ENCODE measurements at regions not wholly inside any gene's neighbourhood (a gene's known extent, or its start where the extent isn't known, plus 50 kb on each side); places are given as distances from the start of the nearest gene placed in this dataset.

- no peak for TF ChIP-seq SUZ12 (IDR thresholded peaks at IDR 0.05)
- no peak for TF ChIP-seq PKNOX1 (IDR thresholded peaks at IDR 0.05)
- CTCF ChIA-PET, result no interaction called here
- POLR2A ChIA-PET, result no interaction called here
- no peak for DNase-seq (ENCODE audit: extremely low spot score)
These were observed 71.5 kb upstream of the MTAP start for GRCh38 chr9:21730899-21731298.

- ChIA-PET POLR2A (no interaction called here), CTCF (no interaction called here)
These were observed 61.3 kb upstream of the MTAP start for GRCh38 chr9:21741151-21741550.

GRCh38 chr9:21744320-21744719 lies 58.1 kb upstream of the MTAP start:
- no peak for DNase-seq (ENCODE audit: extremely low spot score)
- ChIA-PET POLR2A (no interaction called here), CTCF (no interaction called here)
- TF ChIP-seq NFRKB (IDR thresholded peaks at IDR 0.05), result no peak
- no peak for TF ChIP-seq CTBP1 (IDR thresholded peaks at IDR 0.05; ENCODE audit: borderline replicate concordance)
- no peak for TF ChIP-seq ZNF384 (IDR thresholded peaks at IDR 0.05)
- TF ChIP-seq TARDBP (IDR thresholded peaks at IDR 0.05), result no peak
- TF ChIP-seq FOXM1 (IDR thresholded peaks at IDR 0.05; ENCODE audit: borderline replicate concordance), result no peak
- no peak for TF ChIP-seq HDGF (IDR thresholded peaks at IDR 0.05; ENCODE audit: borderline replicate concordance)
- TF ChIP-seq SUZ12 (IDR thresholded peaks at IDR 0.05), result no peak
- no peak for TF ChIP-seq PKNOX1 (IDR thresholded peaks at IDR 0.05)
- TF ChIP-seq ELF4 (IDR thresholded peaks at IDR 0.05), result no peak
- TF ChIP-seq FOXA1 (IDR thresholded peaks at IDR 0.05), result no peak
- TF ChIP-seq SP1 (IDR thresholded peaks at IDR 0.05), result no peak
- TF ChIP-seq L3MBTL2 (conservative IDR thresholded peaks at IDR 0.05), result no peak
- TF ChIP-seq LEF1 (IDR thresholded peaks at IDR 0.05; ENCODE audit: borderline replicate concordance), result no peak
- TF ChIP-seq FOXK2 (IDR thresholded peaks at IDR 0.05), result no peak
- no peak for TF ChIP-seq BHLHE40 (IDR thresholded peaks at IDR 0.05; ENCODE audit: borderline replicate concordance)
- TF ChIP-seq ARNT (IDR thresholded peaks at IDR 0.05), result no peak

More at GRCh38 chr9:21741151-21741550, 61.3 kb upstream of the MTAP start:
- no peak for DNase-seq (ENCODE audit: extremely low spot score)
- TF ChIP-seq TARDBP (IDR thresholded peaks at IDR 0.05), result no peak

- no peak for DNase-seq (ENCODE audit: extremely low spot score)
- CTCF ChIA-PET, result no interaction called here
- POLR2A ChIA-PET, result no interaction called here
- TF ChIP-seq PKNOX1 (IDR thresholded peaks at IDR 0.05) (no peak), ELF4 (IDR thresholded peaks at IDR 0.05) (no peak), TARDBP (IDR thresholded peaks at IDR 0.05) (no peak), ARNT (IDR thresholded peaks at IDR 0.05) (no peak), BHLHE40 (IDR thresholded peaks at IDR 0.05; ENCODE audit: borderline replicate concordance) (no peak), ZNF384 (IDR thresholded peaks at IDR 0.05) (no peak), SUZ12 (IDR thresholded peaks at IDR 0.05) (no peak), FOXA1 (IDR thresholded peaks at IDR 0.05) (no peak), HDGF (IDR thresholded peaks at IDR 0.05; ENCODE audit: borderline replicate concordance) (no peak), FOXK2 (IDR thresholded peaks at IDR 0.05) (no peak), NFRKB (IDR thresholded peaks at IDR 0.05) (no peak), CTBP1 (IDR thresholded peaks at IDR 0.05; ENCODE audit: borderline replicate concordance) (no peak)
These were observed 57.6 kb upstream of the MTAP start for GRCh38 chr9:21744841-21745240.

- CTCF ChIA-PET, result no interaction called here
- 0 out of 2 replicates have a peak, but pooled peaks have one; percentile 4 for TF ChIP-seq PKNOX1 (IDR thresholded peaks at IDR 0.05)
- no peak for TF ChIP-seq NFRKB (IDR thresholded peaks at IDR 0.05)
These were observed 55.9 kb upstream of the MTAP start for GRCh38 chr9:21746550-21746949.

GRCh38 chr9:21747175-21747574 lies 55.3 kb upstream of the MTAP start:
- POLR2A ChIA-PET, result no interaction called here

More at GRCh38 chr9:21746550-21746949, 55.9 kb upstream of the MTAP start:
- no peak for DNase-seq (ENCODE audit: extremely low spot score)
- POLR2A ChIA-PET, result no interaction called here

More at GRCh38 chr9:21747175-21747574, 55.3 kb upstream of the MTAP start:
- DNase-seq (ENCODE audit: extremely low spot score), result no peak
- TF ChIP-seq PKNOX1 (IDR thresholded peaks at IDR 0.05) (no peak), LEF1 (IDR thresholded peaks at IDR 0.05; ENCODE audit: borderline replicate concordance) (no peak), FOXK2 (IDR thresholded peaks at IDR 0.05) (no peak), NFRKB (IDR thresholded peaks at IDR 0.05) (no peak), FOXM1 (IDR thresholded peaks at IDR 0.05; ENCODE audit: borderline replicate concordance) (no peak), ELF4 (IDR thresholded peaks at IDR 0.05) (no peak), TARDBP (IDR thresholded peaks at IDR 0.05) (no peak), CTBP1 (IDR thresholded peaks at IDR 0.05; ENCODE audit: borderline replicate concordance) (no peak), ZNF384 (IDR thresholded peaks at IDR 0.05) (no peak)
- CTCF ChIA-PET, result no interaction called here

Data from HEK293T (cell line).